ENCODE measurements at regions not wholly inside any gene's neighbourhood (a gene's known extent, or its start where the extent isn't known, plus 50 kb on each side); places are given as distances from the start of the nearest gene placed in this dataset.
"Not testable (repeated sequence)": the region's sequence is repeated elsewhere in the genome, so short reads cannot be mapped to it uniquely, and the experiment has no call there.

- not testable (repeated sequence) for H3K27ac Mint-ChIP-seq; DNase-seq (ENCODE audit: low spot score); H3K36me3 Mint-ChIP-seq (ENCODE audit: low read depth); H3K27me3 Mint-ChIP-seq (ENCODE audit: low read depth); H3K4me1 Mint-ChIP-seq (ENCODE audit: low read depth)
- H3K4me3 Mint-ChIP-seq = peak overlapping the region; percentile 45
- H3K9me3 Mint-ChIP-seq = peaks cover 40% of the 10 kb centered on the region
Observed at GRCh38 chr14:40954448-40955130, 652.1 kb upstream of the LRFN5 start.

DNA sequence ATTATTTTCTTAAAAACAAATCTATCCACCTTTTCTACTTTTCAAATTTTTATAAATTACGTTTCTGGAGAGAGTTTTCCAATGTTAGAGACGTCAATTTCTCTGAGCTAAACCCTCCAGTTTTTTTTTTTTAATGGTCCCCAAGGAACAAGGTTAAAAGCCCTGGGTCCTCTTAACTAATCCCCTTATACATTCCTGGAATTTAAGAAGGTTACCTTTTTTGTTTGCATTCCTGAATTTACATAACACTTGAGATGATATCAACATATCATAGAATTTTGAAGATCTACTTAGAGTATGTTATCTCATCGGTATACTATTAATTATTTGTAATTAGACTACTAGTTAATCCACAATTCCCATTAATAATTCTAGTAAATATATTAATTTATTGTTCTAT, 662.2 kb upstream of the LRFN5 start:
- H3K27ac Mint-ChIP-seq = no peak overlapping the region
- no peak for DNase-seq (ENCODE audit: low spot score)
- no peak overlapping the region for H3K4me3 Mint-ChIP-seq
- H3K9me3 Mint-ChIP-seq = peaks cover 9% of the 10 kb centered on the region
- no peaks in the 10 kb centered on the region for H3K36me3 Mint-ChIP-seq (ENCODE audit: low read depth)
- H3K4me1 Mint-ChIP-seq (ENCODE audit: low read depth) = no peaks in the 10 kb centered on the region
- no peaks in the 10 kb centered on the region for H3K27me3 Mint-ChIP-seq (ENCODE audit: low read depth)

- no peak for DNase-seq (ENCODE audit: low spot score)
- Mint-ChIP-seq H3K27ac (no peak overlapping the region), H3K27me3 (ENCODE audit: low read depth) (no peaks in the 10 kb centered on the region), H3K4me3 (no peak overlapping the region), H3K4me1 (ENCODE audit: low read depth) (no peaks in the 10 kb centered on the region), H3K9me3 (peaks cover 18% of the 10 kb centered on the region), H3K36me3 (ENCODE audit: low read depth) (no peaks in the 10 kb centered on the region)
Observed at GRCh38 chr14:40936861-40937260, 669.8 kb upstream of the LRFN5 start.

GRCh38 chr14:40920380-40920779, 686.3 kb upstream of the LRFN5 start:
- H3K4me1 Mint-ChIP-seq (ENCODE audit: low read depth) = no peaks in the 10 kb centered on the region

DNA sequence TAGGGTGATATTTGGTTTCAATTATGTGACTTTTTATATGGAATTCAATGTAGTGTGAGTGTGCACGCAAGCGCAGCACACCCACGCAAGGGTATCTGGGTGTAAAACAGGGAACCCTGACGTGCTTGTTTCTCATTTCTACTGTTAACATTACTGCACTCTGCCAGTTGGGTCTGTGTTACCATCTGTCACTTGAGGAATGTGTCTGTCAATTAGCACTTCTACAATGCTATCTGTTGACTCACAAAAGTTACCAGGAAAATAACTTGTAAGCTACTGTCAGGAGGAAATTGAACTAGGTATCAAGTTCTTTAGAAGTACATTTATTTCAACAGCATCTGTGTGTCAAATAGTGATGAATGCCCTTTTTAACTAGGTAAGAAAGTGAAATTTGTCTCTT, 695.5 kb upstream of the LRFN5 start:
- H3K4me3 Mint-ChIP-seq = no peak overlapping the region
- no peak for DNase-seq (ENCODE audit: low spot score)
- H3K36me3 Mint-ChIP-seq (ENCODE audit: low read depth) = no peaks in the 10 kb centered on the region
- peaks cover 12% of the 10 kb centered on the region for H3K9me3 Mint-ChIP-seq
- no peak overlapping the region for H3K27ac Mint-ChIP-seq
- no peaks in the 10 kb centered on the region for H3K4me1 Mint-ChIP-seq (ENCODE audit: low read depth)
- no peaks in the 10 kb centered on the region for H3K27me3 Mint-ChIP-seq (ENCODE audit: low read depth)

More at GRCh38 chr14:40920380-40920779, 686.3 kb upstream of the LRFN5 start:
- H3K27me3 Mint-ChIP-seq (ENCODE audit: low read depth) = no peaks in the 10 kb centered on the region
- peaks cover 12% of the 10 kb centered on the region for H3K9me3 Mint-ChIP-seq
- DNase-seq (ENCODE audit: low spot score) = no peak
- no peaks in the 10 kb centered on the region for H3K36me3 Mint-ChIP-seq (ENCODE audit: low read depth)
- H3K27ac Mint-ChIP-seq = no peak overlapping the region
- no peak overlapping the region for H3K4me3 Mint-ChIP-seq

DNA sequence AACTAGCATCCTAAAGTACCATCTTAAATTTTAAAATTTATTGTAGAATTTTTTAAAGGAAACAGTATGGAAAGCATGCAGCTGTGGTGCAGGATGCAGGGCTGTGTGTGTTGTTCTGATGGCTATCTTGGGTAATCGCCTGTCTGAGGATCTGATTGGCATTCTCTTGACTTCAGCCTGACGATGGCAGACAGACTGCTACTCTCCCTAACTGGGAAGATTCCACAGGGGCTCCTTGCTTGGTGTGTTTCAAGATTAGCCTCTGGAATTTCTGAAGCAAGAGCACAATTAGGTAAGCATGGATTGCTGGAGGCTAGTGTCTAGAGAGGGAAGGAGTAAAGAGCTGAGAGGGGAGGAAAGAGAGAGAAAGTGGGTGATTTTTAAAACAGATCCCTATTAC, 696.8 kb upstream of the LRFN5 start:
- Mint-ChIP-seq H3K27ac (no peak overlapping the region), H3K27me3 (ENCODE audit: low read depth) (no peaks in the 10 kb centered on the region), H3K4me3 (no peak overlapping the region), H3K4me1 (ENCODE audit: low read depth) (no peaks in the 10 kb centered on the region), H3K9me3 (peaks cover 12% of the 10 kb centered on the region), H3K36me3 (ENCODE audit: low read depth) (no peaks in the 10 kb centered on the region)
- no peak for DNase-seq (ENCODE audit: low spot score)

- Mint-ChIP-seq H3K9me3 (peaks cover 31% of the 10 kb centered on the region), H3K27me3 (ENCODE audit: low read depth) (no peaks in the 10 kb centered on the region), H3K4me3 (no peak overlapping the region), H3K36me3 (ENCODE audit: low read depth) (no peaks in the 10 kb centered on the region), H3K4me1 (ENCODE audit: low read depth) (no peaks in the 10 kb centered on the region), H3K27ac (no peak overlapping the region)
- DNase-seq (ENCODE audit: low spot score) = no peak
Observed at GRCh38 chr14:40903709-40904108, 703.0 kb upstream of the LRFN5 start.

GRCh38 chr14:40899435-40899834, 707.2 kb upstream of the LRFN5 start:
- Mint-ChIP-seq H3K36me3 (ENCODE audit: low read depth) (no peaks in the 10 kb centered on the region), H3K27ac (no peak overlapping the region), H3K4me1 (ENCODE audit: low read depth) (no peaks in the 10 kb centered on the region), H3K4me3 (no peak overlapping the region), H3K27me3 (ENCODE audit: low read depth) (no peaks in the 10 kb centered on the region), H3K9me3 (peaks cover 37% of the 10 kb centered on the region)
- DNase-seq (ENCODE audit: low spot score) = no peak

DNA sequence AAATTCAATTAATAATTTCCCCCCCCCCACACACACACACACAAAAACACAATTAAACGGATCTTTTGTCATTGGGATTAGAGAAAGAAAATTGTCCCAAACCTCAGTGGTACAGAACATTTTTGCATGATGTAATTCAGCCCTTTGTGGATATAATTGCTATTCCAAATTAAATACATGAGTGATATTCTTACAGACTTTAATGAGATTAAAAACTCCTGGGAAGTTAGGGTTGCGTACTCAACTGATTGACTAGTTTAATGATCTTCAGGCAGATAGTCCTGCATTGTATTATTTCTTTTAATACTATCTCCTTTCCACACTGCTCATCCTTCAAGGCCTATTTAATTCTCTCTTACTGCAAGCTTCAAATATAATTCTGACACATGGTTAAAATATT, 711.8 kb upstream of the LRFN5 start:
- Mint-ChIP-seq H3K27me3 (ENCODE audit: low read depth) (no peaks in the 10 kb centered on the region), H3K36me3 (ENCODE audit: low read depth) (no peaks in the 10 kb centered on the region), H3K4me3 (no peak overlapping the region), H3K4me1 (ENCODE audit: low read depth) (no peaks in the 10 kb centered on the region), H3K27ac (no peak overlapping the region), H3K9me3 (peaks cover 23% of the 10 kb centered on the region)
- DNase-seq (ENCODE audit: low spot score) = no peak

DNA sequence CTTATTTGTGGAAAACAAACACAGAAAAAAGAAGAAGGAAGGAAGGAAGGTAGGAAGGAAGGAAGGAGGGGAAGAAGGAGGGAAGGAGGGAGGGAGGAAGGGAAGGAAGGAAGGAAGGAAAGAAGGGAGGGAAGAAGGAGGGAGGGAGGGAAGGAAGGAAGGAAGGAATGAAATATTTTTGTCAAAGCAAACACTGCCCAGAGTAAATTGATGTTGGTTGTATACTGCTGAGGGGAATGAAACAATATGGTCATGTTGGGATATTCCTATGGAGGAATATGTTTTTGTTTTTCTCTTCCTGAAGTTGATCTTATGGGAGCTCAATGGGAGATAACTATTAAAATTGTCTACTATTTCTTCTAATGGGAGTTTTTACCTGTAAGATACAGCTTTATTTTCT, 717.5 kb upstream of the LRFN5 start:
- no peak for DNase-seq (ENCODE audit: low spot score)
- H3K27ac Mint-ChIP-seq = no peak overlapping the region
- peaks cover 14% of the 10 kb centered on the region for H3K9me3 Mint-ChIP-seq
- H3K4me1 Mint-ChIP-seq (ENCODE audit: low read depth) = no peaks in the 10 kb centered on the region
- no peaks in the 10 kb centered on the region for H3K27me3 Mint-ChIP-seq (ENCODE audit: low read depth)
- H3K4me3 Mint-ChIP-seq = no peak overlapping the region
- H3K36me3 Mint-ChIP-seq (ENCODE audit: low read depth) = no peaks in the 10 kb centered on the region

- Mint-ChIP-seq H3K4me3 (no peak overlapping the region), H3K27ac (no peak overlapping the region), H3K36me3 (ENCODE audit: low read depth) (no peaks in the 10 kb centered on the region), H3K4me1 (ENCODE audit: low read depth) (no peaks in the 10 kb centered on the region), H3K27me3 (ENCODE audit: low read depth) (no peaks in the 10 kb centered on the region), H3K9me3 (peaks cover 18% of the 10 kb centered on the region)
- DNase-seq (ENCODE audit: low spot score) = no peak
Observed at GRCh38 chr14:40887912-40888311, 718.8 kb upstream of the LRFN5 start.

- Mint-ChIP-seq H3K4me3 (no peak overlapping the region), H3K27ac (no peak overlapping the region), H3K36me3 (ENCODE audit: low read depth) (no peaks in the 10 kb centered on the region), H3K4me1 (ENCODE audit: low read depth) (no peaks in the 10 kb centered on the region), H3K27me3 (ENCODE audit: low read depth) (no peaks in the 10 kb centered on the region), H3K9me3 (peaks cover 14% of the 10 kb centered on the region)
- DNase-seq (ENCODE audit: low spot score) = no peak
Observed at GRCh38 chr14:40870252-40870651, 736.4 kb upstream of the LRFN5 start.

- DNase-seq (ENCODE audit: low spot score) = no peak
- Mint-ChIP-seq H3K4me1 (ENCODE audit: low read depth) (no peaks in the 10 kb centered on the region), H3K4me3 (no peak overlapping the region), H3K36me3 (ENCODE audit: low read depth) (no peaks in the 10 kb centered on the region), H3K27me3 (ENCODE audit: low read depth) (no peaks in the 10 kb centered on the region), H3K9me3 (peaks cover 45% of the 10 kb centered on the region), H3K27ac (no peak overlapping the region)
Observed at GRCh38 chr14:40859055-40859454, 747.6 kb upstream of the LRFN5 start.

DNA sequence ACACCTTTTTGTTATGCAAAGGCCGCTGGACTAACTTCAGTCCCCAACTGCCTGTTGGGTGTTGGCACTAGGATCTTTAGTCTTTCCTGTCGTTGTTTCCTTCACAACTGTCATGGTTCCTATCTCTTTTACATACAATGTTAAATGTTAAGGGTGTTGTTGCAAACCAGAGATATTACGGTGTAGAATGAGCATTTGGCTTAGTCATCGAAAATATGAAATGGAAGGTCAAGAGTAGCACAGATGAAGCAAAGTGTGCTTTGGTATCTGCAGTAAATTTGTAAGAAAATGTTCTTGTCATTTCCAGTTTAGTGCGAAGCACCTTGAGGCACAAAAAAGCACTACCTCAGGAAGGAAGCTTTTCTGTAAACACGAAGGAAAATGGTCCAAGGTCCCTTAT, 751.3 kb upstream of the LRFN5 start:
- Mint-ChIP-seq H3K27me3 (ENCODE audit: low read depth) (no peaks in the 10 kb centered on the region), H3K27ac (no peak overlapping the region), H3K9me3 (peaks cover 29% of the 10 kb centered on the region), H3K4me1 (ENCODE audit: low read depth) (no peaks in the 10 kb centered on the region), H3K36me3 (ENCODE audit: low read depth) (no peaks in the 10 kb centered on the region), H3K4me3 (no peak overlapping the region)
- no peak for DNase-seq (ENCODE audit: low spot score)

GRCh38 chr14:40850191-40850590, 756.5 kb upstream of the LRFN5 start:
- H3K27me3 Mint-ChIP-seq (ENCODE audit: low read depth) = no peaks in the 10 kb centered on the region
- H3K4me1 Mint-ChIP-seq (ENCODE audit: low read depth) = no peaks in the 10 kb centered on the region
- H3K4me3 Mint-ChIP-seq = no peak overlapping the region
- H3K27ac Mint-ChIP-seq = no peak overlapping the region
- DNase-seq (ENCODE audit: low spot score) = no peak
- H3K9me3 Mint-ChIP-seq = peaks cover 17% of the 10 kb centered on the region
- no peaks in the 10 kb centered on the region for H3K36me3 Mint-ChIP-seq (ENCODE audit: low read depth)
